Muscle of back (tissue), 3 donors: ENCODE measurements at regions not wholly inside any gene's neighbourhood (a gene's known extent, or its start where the extent isn't known, plus 50 kb on each side); places are given as distances from the start of the nearest gene placed in this dataset.
"Not testable (repeated sequence)": the region's sequence is repeated elsewhere in the genome, so short reads cannot be mapped to it uniquely, and the experiment has no call there.

Experiments
- DNase-seq, 3 donors: peaks; one replicate each; pipeline versions ENCODE4 v3.0.0 to v3.0.0-alpha.2; 2013

DNA sequence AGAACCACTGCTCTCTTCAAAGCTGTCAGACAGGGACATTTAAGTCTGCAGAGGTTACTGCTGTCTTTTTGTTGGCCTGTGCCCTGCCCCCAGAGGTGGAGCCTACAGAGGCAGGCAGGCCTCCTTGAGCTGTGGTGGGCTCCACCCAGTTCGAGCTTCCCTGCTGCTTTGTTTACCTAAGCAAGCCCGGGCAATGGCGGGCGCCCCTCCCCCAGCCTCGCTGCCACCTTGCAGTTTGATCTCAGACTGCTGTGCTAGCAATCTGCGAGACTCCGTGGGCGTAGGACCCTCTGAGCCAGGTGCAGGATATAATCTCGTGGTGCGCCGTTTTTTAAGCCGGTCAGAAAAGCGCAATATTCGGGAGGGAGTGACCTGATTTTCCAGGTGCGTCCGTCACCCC lies 138.9 kb downstream of the KCNS3 start:
- not testable (repeated sequence) for DNase-seq

DNA sequence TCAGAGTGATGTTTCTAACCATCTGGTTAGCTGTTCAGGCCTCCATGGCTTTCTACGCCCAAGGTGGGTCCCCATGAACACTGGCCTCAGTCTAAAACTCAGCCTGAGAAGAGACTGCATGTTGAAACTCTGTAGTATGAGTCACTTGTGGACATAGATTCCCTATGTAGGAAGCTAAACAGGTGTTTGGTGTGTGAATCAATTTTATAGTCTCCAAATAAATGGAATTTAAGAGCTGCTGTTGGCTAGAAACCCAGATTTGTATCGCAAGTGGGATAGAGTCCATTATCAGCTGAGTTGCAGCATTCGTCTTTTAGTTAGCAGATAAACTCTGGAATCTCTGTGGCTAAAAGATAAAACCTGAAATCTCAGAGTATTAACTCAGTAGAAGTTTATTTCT lies 131.4 kb downstream of the KCNS3 start:
- no peak for DNase-seq

GRCh38 chr2:18005411-18005810 lies 126.9 kb downstream of the KCNS3 start:
- peak in 2 of 3 donors; percentile 10 to 56 for DNase-seq

GRCh38 chr2:18001671-18002070 lies 123.2 kb downstream of the KCNS3 start:
- no peak for DNase-seq

- no peak for DNase-seq
Observed at GRCh38 chr2:17996978-17997377, 118.5 kb downstream of the KCNS3 start.

DNA sequence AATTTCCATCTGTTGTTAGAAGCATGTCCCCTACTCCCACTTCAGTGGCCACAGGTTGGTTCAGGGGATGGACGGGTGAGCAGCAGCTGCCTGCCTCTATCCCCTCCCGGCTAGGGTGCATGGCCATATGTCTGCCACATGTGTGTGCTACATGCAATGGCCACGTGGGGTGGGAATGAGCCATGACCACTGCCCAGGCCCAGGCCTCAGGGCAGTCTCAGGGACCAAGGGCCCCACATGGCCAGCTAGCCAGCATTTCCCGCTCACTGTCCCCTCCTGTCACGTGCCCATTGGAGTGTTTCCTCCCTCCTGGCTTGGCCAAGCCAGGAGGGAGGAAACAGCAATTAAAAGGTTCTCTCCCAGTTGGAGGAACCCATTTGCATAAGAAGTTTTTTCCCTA lies 117.1 kb downstream of the KCNS3 start:
- DNase-seq = no peak
